Inflammatory macrophage treated with lipopolysaccharide for 4 hours (primary cell): ENCODE measurements at regions not wholly inside any gene's neighbourhood (a gene's known extent, or its start where the extent isn't known, plus 50 kb on each side); places are given as distances from the start of the nearest gene placed in this dataset.
"Not testable (repeated sequence)": the region's sequence is repeated elsewhere in the genome, so short reads cannot be mapped to it uniquely, and the experiment has no call there.

Experiments
- DNase-seq: peaks from one replicate; pipeline ENCODE4 v3.0.0-alpha.2; 2020

- DNase-seq = no peak
These were observed 98.2 kb downstream of the AHR start for GRCh38 chr7:17396692-17397091.

- peak; percentile 42 for DNase-seq
These were observed 103.6 kb downstream of the AHR start for GRCh38 chr7:17401791-17402627.

DNA sequence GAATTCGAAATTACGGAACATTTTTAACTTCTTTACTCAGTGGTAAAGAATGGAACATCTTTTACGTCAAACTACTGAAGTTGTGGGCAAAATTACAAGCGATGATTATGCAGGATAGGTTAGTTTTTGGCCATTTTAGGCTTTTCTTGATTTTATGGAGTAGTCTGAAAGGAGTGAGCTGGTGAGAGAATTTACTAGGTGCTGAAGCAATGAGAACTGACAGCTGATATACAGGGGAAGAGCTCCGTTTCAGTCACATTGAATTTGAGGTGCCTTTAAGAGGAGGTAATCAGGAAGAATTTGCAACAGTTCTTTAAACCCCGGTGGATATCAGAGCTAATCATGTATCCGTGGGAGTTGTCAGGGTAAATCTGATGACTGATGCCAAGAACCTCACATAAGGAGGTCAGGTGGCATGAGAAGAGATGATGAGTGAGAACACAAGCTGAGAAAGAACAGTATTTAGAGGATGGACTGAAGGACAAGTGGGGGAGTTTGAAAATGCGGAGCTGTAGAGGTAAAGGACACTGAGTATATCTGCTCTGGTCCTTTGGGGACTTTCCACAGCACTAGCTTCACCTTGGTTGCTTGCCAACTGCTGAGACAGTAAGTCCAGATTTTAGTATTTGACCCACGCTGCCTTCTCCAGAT, 104.3 kb downstream of the AHR start:
- no peak for DNase-seq

DNA sequence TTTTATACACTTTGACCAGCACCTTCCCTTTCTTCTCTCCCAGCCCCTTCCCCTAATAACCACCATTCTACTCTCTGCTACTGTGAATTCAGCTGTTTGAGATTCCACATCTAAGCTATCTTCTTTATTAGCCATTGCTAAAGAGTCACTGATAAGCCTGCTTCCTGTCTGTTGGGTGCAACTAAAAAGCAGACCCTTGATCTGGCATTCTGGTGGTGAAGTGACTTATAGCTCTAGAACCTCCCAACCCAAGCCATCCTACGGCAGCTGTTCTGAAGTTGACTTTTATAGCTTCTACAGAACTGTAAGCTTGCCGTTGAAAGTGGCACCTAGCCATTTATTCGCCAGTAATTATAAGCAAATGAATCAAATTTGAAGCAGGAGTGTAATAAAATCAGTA, 105.6 kb downstream of the AHR start:
- DNase-seq = no peak

DNA sequence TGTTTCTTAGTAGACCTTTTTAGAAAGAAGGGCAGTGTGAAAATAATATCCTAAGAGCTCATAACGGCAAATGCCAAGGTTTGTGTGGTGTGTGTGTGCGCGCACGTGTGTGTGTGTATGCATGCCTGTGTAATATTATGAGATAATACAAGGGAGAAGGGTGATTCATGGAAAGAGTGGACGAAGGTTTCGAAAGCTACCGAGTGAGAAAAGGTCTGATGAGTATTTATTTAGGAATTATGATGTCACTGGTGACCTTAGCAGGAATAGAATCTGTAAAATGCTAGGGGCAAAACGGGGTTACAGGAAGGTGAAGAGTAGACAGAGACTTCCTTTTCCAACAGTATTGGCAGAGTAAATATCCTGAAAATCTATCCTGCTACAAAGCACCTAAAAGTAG, 107.3 kb downstream of the AHR start:
- peak; percentile 87 for DNase-seq

GRCh38 chr7:17406738-17407137, 108.3 kb downstream of the AHR start:
- peak; percentile 76 for DNase-seq

- peak; percentile 22 for DNase-seq
These were observed 108.8 kb downstream of the AHR start for GRCh38 chr7:17407229-17407628.

DNA sequence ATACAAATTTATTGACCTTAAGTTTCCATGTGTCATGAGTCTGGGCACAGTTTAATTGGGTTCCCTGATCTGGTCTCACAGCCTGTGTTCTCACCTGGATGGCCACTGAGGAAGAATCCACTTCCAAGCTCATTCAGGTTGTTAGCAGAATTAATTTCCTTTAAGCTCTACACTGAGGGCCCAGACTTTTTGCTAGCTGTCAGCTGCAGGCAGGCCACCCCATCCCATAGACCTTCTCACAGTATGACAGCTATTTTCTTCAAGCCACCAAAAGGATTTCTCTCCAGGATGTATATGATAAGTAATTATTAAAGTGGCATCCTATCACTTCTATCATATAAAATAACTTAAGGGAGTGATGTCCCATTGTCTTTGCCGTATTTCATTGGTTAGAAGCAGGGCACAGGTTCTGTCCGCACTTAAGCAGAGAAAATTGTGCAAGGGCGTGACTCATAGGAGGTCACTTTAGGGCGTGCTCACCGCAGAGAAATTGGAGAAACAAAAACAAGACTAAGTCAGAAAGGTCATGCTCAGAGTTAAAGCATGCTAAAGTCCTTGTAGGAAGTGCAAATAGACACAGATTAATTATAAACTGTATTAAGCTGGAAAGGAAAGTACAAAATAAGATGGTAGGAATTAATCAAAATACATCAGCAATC, 109.9 kb downstream of the AHR start:
- peak; percentile 97 for DNase-seq

DNA sequence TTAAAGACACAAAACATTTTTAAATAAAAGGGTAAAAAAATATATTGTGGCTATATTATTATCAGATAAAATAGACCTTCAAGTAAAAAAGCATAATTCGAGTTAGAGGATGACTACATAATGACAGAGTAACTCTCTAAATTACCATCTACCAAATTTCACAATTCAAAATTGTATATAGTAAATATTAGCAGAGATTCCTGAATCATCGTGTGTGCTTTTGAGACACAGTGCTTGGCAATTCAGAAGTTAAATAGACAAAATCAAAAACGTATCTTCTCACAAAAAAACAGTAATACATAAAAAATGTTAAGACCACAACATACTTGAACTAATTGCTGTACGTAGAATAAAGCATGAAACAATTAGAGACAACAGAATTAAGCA, 110.4 kb downstream of the AHR start:
- peak; percentile 44 for DNase-seq

DNA sequence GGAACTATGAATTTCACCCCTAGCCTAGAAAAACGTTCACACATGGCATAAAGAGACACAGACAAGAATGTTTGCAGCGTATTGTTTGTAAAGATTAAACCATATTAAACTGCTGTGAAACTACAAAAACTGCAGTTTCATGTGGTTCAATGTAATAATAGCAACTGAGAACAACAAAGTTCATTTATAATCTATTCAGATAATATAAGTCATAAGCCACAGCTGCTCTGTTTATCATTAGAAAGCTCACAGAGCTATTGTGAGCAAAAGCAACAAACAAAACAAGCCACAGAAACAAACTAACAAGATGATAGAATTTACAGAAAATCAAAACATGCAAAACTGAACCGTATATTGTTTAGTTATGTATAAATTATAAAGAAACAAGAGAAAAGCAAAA, 113.5 kb downstream of the AHR start:
- no peak for DNase-seq

GRCh38 chr7:17412883-17413282, 114.4 kb downstream of the AHR start:
- DNase-seq = no peak

GRCh38 chr7:17415955-17416354, 117.5 kb downstream of the AHR start:
- no peak for DNase-seq

- DNase-seq = not testable (repeated sequence)
These were observed 122.0 kb downstream of the AHR start for GRCh38 chr7:17420308-17421015.

GRCh38 chr7:17421941-17422340, 123.5 kb downstream of the AHR start:
- DNase-seq = no peak

GRCh38 chr7:17422966-17423365, 124.5 kb downstream of the AHR start:
- DNase-seq = no peak

- no peak for DNase-seq
These were observed 129.5 kb downstream of the AHR start for GRCh38 chr7:17427924-17428323.

DNA sequence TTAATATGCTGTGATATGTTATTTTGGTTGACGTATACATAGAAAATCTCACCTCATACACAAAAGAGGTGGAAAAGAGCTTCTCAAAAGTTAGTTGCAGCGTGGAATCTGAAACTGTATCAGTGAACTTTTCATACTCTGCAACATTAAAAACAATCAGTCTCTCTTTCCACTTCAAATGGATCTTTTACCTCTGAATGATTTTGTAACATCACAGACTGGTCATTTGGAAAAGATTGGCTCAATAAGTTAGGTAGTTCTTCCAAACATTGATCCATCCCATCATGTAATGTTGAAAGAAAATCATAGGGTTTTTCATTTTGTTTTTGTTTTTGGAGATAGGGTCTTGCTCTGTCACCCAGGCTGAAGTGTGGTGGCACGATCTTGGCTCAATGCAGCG, 131.1 kb downstream of the AHR start:
- no peak for DNase-seq

GRCh38 chr7:17432793-17433192, 134.3 kb downstream of the AHR start:
- DNase-seq = no peak

DNA sequence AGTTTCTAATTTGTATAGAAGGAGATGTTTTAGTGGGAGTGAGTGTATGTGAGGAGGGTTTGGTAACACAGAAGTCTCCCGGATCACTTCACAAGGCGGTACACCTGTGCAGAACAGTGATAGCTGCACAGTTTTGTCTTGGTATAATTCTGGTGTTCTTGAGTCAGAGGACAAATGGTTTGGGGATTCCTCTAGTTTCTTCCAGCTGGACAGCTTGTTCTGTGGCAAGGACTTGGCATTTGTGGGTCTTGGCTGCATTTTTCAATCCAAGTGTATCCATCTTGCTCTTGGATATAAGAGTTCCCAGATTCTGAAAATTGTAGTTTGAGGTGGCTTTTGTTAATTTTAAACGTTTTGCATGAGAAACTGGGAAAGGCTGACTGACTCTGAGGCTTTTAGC, 135.7 kb downstream of the AHR start:
- DNase-seq = no peak

DNA sequence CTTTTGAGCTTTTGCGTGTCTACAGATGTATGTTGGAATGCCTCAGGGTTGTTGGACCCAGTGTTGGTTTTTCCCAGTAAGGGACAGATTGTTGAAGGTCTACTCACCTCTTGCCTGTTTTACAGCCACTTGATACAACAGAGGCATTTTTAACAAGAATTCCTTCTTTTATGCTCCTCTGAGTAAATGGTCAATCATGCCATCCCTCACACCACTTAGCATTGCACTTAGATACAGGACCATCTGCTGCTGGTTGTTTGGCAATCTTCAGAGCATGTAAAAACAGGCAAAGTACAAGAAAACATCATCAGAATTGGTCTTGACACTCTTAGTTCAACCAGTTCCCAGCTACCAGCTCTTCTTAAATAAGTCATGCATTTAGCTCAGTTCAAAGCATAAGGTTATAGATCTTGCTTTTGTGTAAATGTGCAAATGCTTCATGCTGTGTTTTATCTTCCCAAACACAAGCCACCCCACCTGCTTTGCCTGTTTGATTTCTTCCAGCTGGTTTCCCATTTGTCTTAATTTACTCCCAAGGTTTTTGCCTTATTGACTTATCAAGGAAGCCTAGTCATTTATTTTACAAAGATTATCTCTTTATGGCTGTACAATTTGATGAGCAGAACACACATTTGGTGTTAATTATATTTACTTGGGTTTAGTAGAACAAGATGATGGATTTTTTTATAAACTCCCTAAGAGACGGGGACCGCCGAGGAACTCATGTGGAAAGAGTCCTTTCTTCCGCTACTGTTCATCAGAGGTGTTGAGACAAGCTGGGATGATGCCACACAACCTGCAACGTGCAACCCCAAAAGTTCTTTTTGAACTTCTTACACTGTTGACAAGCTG, 136.6 kb downstream of the AHR start:
- DNase-seq = no peak

DNA sequence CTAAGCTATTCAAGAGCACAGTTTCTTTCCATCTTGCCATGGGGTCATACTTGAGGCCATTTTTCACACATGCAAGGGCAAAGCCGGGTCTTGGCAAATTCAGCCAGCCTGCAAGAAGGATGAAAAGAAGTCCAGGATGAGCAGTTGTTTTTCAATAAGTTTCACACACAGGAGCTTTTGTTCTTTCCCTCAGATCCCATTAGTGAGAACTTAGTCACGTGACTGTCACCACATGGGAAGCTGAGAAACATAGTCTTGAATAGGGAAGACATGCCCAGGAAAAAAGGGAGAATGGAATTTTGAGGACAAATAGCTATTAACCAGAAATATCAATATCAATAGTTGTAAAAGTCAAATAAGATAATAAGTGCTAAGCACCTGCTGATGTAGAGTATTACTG, 137.7 kb downstream of the AHR start:
- DNase-seq = no peak

GRCh38 chr7:17437586-17437985, 139.1 kb downstream of the AHR start:
- DNase-seq = no peak
